GM12891 (cell line): ENCODE measurements at regions not wholly inside any gene's neighbourhood (a gene's known extent, or its start where the extent isn't known, plus 50 kb on each side); places are given as distances from the start of the nearest gene placed in this dataset.

ENCODE experiments used
- POLR2A ChIP-seq: IDR thresholded peaks from 2 replicates; pipeline ENCODE4 v1.6.1; 2011; ENCODE audit warnings: low read depth, low read length, control low read depth
- SPI1 ChIP-seq: IDR thresholded peaks from 2 replicates; pipeline ENCODE4 v1.6.1; 2011; ENCODE audit warnings: low read depth, low read length, control low read depth

DNA sequence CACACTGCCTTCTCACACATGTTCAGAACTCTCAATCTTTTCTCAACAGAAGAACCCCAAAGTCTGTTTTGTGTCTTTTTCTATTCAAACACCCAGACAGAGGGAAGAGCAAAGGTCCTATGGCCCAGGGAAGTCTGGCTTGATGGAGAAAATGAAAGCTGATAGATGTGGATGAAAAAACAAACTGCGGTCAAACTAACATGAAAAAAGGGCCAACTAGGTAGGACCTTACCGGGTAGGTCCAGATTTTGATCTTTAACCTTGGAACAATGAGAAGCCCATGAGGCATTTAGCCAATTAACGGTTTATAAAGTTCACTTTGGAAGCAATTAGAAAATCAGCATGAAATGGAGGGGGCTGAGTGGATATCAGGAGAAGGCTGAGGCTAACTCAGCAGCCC is 507.7 kb upstream of the SLC35B3 start:
- no peak for TF ChIP-seq SPI1
- no peak for TF ChIP-seq POLR2A
